Testis (tissue), 2 donors: ENCODE measurements at regions not wholly inside any gene's neighbourhood (a gene's known extent, or its start where the extent isn't known, plus 50 kb on each side); places are given as distances from the start of the nearest gene placed in this dataset.

Experiments used
- DNase-seq: peaks from one replicate; pipeline ENCODE4 v3.0.0-alpha.2; 2019
- H3K27ac ChIP-seq, 2 donors: fragments of 200-600 bp; sonication (generic); one replicate each; pipeline ENCODE4 v1.5.1; 2019
- H3K27me3 ChIP-seq: fragments of 200-600 bp; sonication (generic); one replicate; pipeline ENCODE4 v1.5.1; 2019
- H3K36me3 ChIP-seq: fragments of 200-600 bp; sonication (generic); one replicate; pipeline ENCODE4 v1.5.1; 2017; ENCODE audit warnings: low read depth; ENCODE audit errors: missing control alignments
- H3K4me1 ChIP-seq: fragments of 200-600 bp; sonication (generic); one replicate; pipeline ENCODE4 v1.5.1; 2019
- H3K4me3 ChIP-seq, 2 donors: fragments of 200-600 bp; sonication (generic); one replicate each; pipeline ENCODE4 v1.5.1; 2017 to 2019
- H3K9me3 ChIP-seq: fragments of 200-600 bp; sonication (generic); one replicate; pipeline ENCODE4 v1.5.1; 2017
- POLR2A ChIP-seq: fragments of 450-650 bp; IDR thresholded peaks from one replicate; pipeline ENCODE4 v1.6.1; 2017; ENCODE audit warnings: antibody characterized with exemption, mild to moderate bottlenecking, moderate library complexity
- WGBS, 2 donors: methylation state at CpG; one replicate each; pipeline ENCODE4 v1.1.5; 2018; 5-methylcytosine and 5-hydroxymethylcytosine counted together
- intact Hi-C: fragments of 100-400 bp; cut with DNase I; formaldehyde crosslinking; loops from one replicate; pipeline ENCODE4 v1.15.1; 2023; ENCODE audit warnings: low total_unique reads
- TF ChIP-seq, protein P1 (sequence below), 3 experiments: fragments of 450-650 bp in 2 of 3; fragments of 200-600 bp in 1 of 3; sonication (generic) in 1 of 3; IDR thresholded peaks; one replicate each; pipeline ENCODE4 v1.5.1; 2016 to 2019; ENCODE audit warnings: antibody characterized with exemption in 3 of 3, mild to moderate bottlenecking in 2 of 3, moderate library complexity in 1 of 3

DNA sequence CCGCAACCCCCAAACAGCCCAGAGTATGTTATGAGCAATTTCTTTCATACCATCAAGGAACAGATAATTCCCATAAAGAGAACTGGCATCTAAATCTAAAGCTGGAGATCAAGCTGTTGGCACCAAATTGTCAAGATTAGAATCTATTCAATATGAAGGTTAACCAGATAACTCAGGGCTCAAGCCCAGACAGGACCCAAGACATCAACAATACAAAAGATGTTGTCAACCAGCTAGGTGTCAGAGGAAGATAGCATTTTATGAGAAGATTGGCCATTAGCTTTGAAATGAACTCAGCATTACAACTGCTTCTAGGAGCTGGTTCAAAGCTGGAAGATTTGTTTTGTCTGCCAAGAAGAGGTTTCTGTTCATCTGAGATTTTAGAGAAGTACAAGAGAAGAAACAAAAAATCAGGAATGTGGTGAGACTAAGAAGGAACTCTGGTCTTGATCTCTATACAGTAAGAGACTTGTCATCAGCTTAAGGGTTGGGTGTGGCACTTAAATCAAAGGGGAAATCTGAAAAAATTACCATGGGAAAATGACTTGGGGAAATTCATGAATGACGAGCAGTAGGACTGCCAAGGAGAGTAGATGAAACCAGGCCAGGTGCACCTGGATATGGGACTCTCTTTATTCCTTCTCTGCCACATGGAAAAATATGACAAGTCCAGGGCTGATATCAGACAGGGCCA, 64.2 kb upstream of the COX10 start:
- 88 to 93% methylated on average over 2 of the region's 2 CpGs for WGBS, 2 donors
- Histone ChIP-seq H3K27me3 (no peaks in the 10 kb centered on the region), H3K4me3 (no peak overlapping the region), H3K4me1 (no peaks in the 10 kb centered on the region), H3K27ac (no peak overlapping the region), H3K9me3 (no peaks in the 10 kb centered on the region), H3K36me3 (no peaks in the 10 kb centered on the region)
- DNase-seq: no peak
- TF ChIP-seq, protein P1, sequence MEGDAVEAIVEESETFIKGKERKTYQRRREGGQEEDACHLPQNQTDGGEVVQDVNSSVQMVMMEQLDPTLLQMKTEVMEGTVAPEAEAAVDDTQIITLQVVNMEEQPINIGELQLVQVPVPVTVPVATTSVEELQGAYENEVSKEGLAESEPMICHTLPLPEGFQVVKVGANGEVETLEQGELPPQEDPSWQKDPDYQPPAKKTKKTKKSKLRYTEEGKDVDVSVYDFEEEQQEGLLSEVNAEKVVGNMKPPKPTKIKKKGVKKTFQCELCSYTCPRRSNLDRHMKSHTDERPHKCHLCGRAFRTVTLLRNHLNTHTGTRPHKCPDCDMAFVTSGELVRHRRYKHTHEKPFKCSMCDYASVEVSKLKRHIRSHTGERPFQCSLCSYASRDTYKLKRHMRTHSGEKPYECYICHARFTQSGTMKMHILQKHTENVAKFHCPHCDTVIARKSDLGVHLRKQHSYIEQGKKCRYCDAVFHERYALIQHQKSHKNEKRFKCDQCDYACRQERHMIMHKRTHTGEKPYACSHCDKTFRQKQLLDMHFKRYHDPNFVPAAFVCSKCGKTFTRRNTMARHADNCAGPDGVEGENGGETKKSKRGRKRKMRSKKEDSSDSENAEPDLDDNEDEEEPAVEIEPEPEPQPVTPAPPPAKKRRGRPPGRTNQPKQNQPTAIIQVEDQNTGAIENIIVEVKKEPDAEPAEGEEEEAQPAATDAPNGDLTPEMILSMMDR (IDR thresholded peaks at IDR 0.05): no peak
- TF ChIP-seq POLR2A: no peak
- intact Hi-C loops: no loop called here

DNA sequence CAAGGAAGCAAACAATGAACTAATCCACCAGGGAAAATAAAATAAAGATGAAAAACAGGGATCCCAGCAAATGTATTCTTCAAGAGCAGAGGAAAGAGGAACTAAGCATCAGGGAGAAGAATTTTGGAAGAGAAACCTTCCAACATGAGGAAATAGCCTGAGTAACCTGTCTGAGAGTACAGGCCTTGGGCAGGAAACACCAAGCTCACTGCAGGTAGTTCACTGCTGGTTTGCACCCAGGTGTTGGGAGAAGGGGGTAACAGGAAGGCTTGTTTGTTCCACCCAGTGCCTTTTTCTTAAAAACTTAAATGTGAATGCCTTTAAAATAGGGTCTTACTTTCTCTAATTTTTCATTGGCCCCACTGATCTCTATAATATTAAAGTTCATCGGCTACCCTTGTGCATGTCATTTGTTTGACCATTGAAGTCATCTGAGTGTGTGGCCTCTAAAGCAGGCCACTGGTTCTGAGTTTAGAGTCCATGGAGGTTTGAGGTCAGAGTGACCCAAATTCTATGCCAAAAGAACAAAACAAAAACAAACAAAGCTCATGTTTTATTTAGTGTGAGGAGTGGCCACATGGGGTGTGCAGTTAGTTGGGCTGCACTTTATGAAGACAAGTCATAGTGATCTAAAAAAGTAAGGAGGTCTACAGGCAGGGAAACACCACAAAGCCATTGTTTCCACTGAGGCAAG, 62.9 kb upstream of the COX10 start:
- H3K27me3 ChIP-seq: no peaks in the 10 kb centered on the region
- no peak for DNase-seq
- no peak overlapping the region for H3K4me3 ChIP-seq
- TF ChIP-seq, protein P1 (IDR thresholded peaks at IDR 0.05): no peak
- TF ChIP-seq POLR2A: no peak
- 74 to 76% methylated on average over 1 of the region's 1 CpG for WGBS, 2 donors
- no peak overlapping the region for H3K27ac ChIP-seq
- H3K36me3 ChIP-seq: no peaks in the 10 kb centered on the region
- no peaks in the 10 kb centered on the region for H3K9me3 ChIP-seq
- intact Hi-C loops: no loop called here
- H3K4me1 ChIP-seq: no peaks in the 10 kb centered on the region

DNA sequence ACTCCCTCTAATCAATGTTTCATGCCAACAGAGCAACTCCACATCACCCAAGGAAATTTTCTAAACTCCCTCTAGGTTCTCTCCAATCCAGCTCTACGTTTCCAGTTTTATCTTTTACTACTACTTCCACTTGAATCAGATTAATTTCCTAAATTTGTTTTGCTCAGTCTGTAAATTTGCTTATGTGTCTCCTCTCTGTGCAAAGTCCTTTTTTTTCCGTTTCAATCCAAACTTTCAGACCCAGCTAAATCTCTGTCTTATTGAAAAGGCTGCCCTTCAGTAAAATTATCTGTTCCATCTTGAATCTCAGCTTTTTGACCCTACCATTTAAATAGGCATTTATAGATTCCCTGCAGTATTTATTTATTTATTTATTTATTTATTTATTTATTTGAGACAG, 61.4 kb upstream of the COX10 start:
- no peak overlapping the region for H3K27ac ChIP-seq
- H3K36me3 ChIP-seq: no peaks in the 10 kb centered on the region
- H3K4me3 ChIP-seq: no peak overlapping the region
- no peaks in the 10 kb centered on the region for H3K4me1 ChIP-seq
- H3K9me3 ChIP-seq: no peaks in the 10 kb centered on the region
- no peaks in the 10 kb centered on the region for H3K27me3 ChIP-seq
- intact Hi-C loops: no loop called here
- no peak for DNase-seq
- TF ChIP-seq POLR2A: no peak
- TF ChIP-seq, protein P1 (IDR thresholded peaks at IDR 0.05): no peak
- WGBS, 2 donors: 89 to 95% methylated on average over 2 of the region's 2 CpGs

DNA sequence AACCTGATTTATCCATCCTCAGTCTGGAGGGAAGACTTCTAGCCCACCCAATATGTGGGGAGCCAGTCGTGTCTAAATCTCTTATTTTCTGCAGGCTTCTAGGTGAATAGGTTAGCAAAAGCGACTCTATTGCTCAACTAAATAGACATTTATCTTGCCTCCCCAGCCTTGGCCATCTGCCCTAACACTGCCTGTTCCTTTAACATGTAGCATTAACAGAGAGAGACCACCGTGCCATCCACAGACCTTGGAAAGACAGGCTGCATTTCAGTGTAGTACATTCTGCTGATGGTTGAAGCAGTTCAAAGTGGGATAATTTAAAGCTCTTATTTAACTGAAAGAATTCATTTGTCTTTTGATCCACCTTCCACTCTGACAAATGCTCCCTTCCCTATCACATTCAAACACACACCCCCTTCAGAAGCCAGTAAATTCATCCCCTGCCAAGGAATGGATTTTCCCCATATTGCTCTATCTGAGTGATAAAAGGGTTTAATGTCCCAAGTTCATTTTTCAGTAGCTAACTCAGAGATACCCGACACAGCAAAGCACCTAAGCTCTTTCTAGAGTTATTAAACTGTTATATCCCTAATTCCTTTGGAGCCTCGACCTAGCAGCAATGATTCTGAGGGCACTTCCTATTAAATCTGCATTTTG, 58.1 kb upstream of the COX10 start:
- Histone ChIP-seq H3K27ac (no peak overlapping the region), H3K4me3 (no peak overlapping the region), H3K4me1 (no peaks in the 10 kb centered on the region), H3K9me3 (no peaks in the 10 kb centered on the region), H3K36me3 (no peaks in the 10 kb centered on the region), H3K27me3 (no peaks in the 10 kb centered on the region)
- WGBS, 2 donors: 52 to 77% methylated on average over 5 of the region's 5 CpGs
- no peak for TF ChIP-seq POLR2A
- TF ChIP-seq, protein P1 (IDR thresholded peaks at IDR 0.05): no peak
- DNase-seq: no peak
- intact Hi-C loops: no loop called here
